Adipocyte (in vitro differentiated cells): ENCODE measurements at regions not wholly inside any gene's neighbourhood (a gene's known extent, or its start where the extent isn't known, plus 50 kb on each side); places are given as distances from the start of the nearest gene placed in this dataset.
A peak's percentile ranks its signal among the peaks of the same experiment; 100 is the strongest.

Experiments used
- DNase-seq: peaks from one replicate; pipeline ENCODE4 v3.0.0-alpha.2; 2015; ENCODE audit warnings: low read depth
- H3K27me3 ChIP-seq: replicated peaks from 2 replicates; pipeline ENCODE4 v1.7.0; 2013; ENCODE audit warnings: mild to moderate bottlenecking, low read length, moderate library complexity; ENCODE audit not compliant: control insufficient read depth, insufficient read depth
- H3K36me3 ChIP-seq: 2 replicates; pipeline ENCODE4 v1.7.0; 2013; ENCODE audit warnings: low read length, mild to moderate bottlenecking, moderate library complexity; ENCODE audit not compliant: control insufficient read depth, insufficient read depth, severe bottlenecking
- H3K4me1 ChIP-seq: 2 replicates; pipeline ENCODE4 v1.7.0; 2013; ENCODE audit warnings: mild to moderate bottlenecking, low read length, moderate library complexity; ENCODE audit not compliant: control insufficient read depth, insufficient read depth
- H3K4me3 ChIP-seq: 2 replicates; pipeline ENCODE4 v1.7.0; 2013; ENCODE audit warnings: mild to moderate bottlenecking, low read length, moderate library complexity
- H3K9ac ChIP-seq: 2 replicates; pipeline ENCODE4 v1.7.0; 2013; ENCODE audit warnings: mild to moderate bottlenecking, low read length, moderate library complexity
- H3K9me3 ChIP-seq: 2 replicates; pipeline ENCODE4 v1.7.0; 2013; ENCODE audit warnings: mild to moderate bottlenecking, low read length, moderate library complexity; ENCODE audit not compliant: control insufficient read depth

DNA sequence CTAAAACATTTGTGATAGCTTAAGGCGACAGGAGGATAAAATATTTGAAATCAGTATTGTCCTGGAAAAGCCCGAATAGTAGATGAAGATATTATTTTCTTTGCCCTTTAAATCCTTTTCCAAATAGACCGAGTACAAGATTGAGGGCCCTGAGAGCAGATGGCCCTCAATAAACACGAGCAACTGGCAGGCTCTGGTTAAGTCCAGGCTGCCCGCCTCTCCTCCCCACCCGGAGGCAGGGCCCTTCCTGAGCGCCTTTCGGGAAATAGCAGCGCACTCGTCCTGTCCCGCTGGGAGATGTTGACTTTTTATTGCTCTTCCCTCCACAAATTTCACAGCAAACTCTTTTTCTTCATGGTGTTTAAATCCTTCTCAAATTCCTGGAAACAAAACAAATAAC is 50.8 kb upstream of the MAX start:
- H3K9ac ChIP-seq = peak overlapping the region; percentile 30
- no peak overlapping the region for H3K4me3 ChIP-seq
- no peaks in the 10 kb centered on the region for H3K9me3 ChIP-seq
- no peaks in the 10 kb centered on the region for H3K36me3 ChIP-seq
- no peaks in the 10 kb centered on the region for H3K27me3 ChIP-seq
- peaks cover 16% of the 10 kb centered on the region for H3K4me1 ChIP-seq
- no peak for DNase-seq

DNA sequence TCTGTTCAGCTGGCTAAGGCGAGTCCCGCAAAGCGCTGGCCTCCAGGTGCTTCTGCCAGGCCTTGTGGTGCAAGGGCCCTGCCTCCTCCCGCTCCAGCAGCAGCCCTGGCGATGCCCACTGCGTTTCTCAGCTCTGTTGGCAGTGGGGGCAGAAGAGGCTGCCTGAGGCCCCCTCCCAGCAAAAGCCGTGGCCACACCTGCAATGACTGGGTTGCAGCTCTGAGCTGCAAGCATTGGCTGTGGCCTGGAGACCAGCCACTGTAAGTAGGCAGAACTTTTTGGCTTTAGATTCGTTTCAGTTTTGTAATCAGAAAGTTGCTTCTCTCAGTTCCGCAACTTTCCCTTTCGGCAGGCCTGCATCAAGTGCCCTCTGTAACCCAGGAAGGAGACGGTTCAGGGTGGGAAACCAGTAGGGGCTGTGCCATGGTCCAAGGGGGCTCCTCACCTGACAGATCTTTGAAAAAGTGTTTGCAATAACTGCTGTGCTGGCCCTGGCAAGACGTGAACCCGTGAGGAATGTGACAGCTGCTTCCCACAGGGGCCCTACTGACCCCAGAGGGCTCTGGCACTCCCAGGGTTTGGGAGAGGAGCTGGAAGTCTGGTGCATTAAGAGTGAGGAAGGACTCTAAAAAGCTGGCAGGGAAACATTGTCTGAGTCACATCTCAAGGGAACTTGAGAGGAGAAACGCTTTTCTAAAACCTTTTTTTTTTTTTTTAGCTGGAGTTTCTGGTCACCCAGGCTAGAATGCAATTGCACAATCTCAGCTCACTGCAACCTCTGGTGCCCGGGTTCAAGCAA is 54.5 kb upstream of the MAX start:
- Histone ChIP-seq H3K27me3 (no peaks in the 10 kb centered on the region), H3K36me3 (no peaks in the 10 kb centered on the region), H3K9ac (peak overlapping the region; percentile 85), H3K4me3 (peak overlapping the region; percentile 78), H3K4me1 (peaks cover 16% of the 10 kb centered on the region), H3K9me3 (no peaks in the 10 kb centered on the region)
- peak; percentile 84 for DNase-seq

GRCh38 chr14:65159281-65160062 is 57.2 kb upstream of the MAX start:
- H3K27me3 ChIP-seq = no peaks in the 10 kb centered on the region
- H3K4me1 ChIP-seq = peaks cover 16% of the 10 kb centered on the region
- no peak overlapping the region for H3K9ac ChIP-seq
- H3K9me3 ChIP-seq = no peaks in the 10 kb centered on the region
- DNase-seq = no peak
- H3K36me3 ChIP-seq = no peaks in the 10 kb centered on the region
- no peak overlapping the region for H3K4me3 ChIP-seq

GRCh38 chr14:65160091-65160490 is 57.8 kb upstream of the MAX start:
- Histone ChIP-seq H3K4me3 (no peak overlapping the region), H3K4me1 (peaks cover 16% of the 10 kb centered on the region), H3K36me3 (no peaks in the 10 kb centered on the region), H3K27me3 (no peaks in the 10 kb centered on the region), H3K9me3 (no peaks in the 10 kb centered on the region), H3K9ac (no peak overlapping the region)
- DNase-seq = no peak

GRCh38 chr14:65162031-65162430 is 59.7 kb upstream of the MAX start:
- DNase-seq = no peak
- H3K9me3 ChIP-seq = no peaks in the 10 kb centered on the region
- H3K4me3 ChIP-seq = no peak overlapping the region
- peaks cover 4% of the 10 kb centered on the region for H3K4me1 ChIP-seq
- no peaks in the 10 kb centered on the region for H3K27me3 ChIP-seq
- no peak overlapping the region for H3K9ac ChIP-seq
- H3K36me3 ChIP-seq = no peaks in the 10 kb centered on the region

DNA sequence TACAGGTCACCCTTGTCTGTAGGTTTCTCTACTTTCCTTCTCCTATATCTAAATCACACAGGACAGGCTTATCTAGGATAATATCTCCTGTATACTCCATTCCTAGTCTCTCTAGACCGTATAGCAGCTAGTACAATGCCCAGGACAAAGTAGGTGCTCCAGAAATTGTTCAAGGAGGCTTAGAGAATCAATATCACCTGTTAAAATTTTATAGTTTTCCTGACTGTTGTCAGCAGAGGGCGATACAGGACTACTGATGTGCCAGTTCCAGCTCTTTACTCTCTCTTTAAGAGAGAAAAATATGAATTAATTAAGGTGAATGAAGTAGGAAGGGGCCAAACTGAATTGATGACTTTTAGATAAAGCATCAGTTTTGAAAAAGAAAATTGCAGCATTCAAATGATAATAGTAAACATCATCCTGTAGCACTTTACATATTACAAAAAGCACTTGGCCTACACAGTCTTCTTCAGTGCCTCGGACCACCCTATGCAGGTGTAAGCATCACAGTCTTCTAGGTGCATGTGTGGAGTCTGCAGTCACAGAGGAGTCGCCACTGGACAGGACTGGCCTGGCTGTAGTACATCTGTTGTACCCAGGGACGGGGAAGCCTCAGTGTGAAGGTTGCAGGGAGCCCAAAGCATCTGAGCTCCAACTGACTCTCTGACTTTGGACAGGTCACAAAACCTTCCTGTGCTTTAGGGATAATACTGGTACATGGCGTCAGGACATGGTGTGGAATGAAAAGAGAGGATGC is 61.9 kb upstream of the MAX start:
- DNase-seq = peak; percentile 83
- H3K9me3 ChIP-seq = no peaks in the 10 kb centered on the region
- H3K9ac ChIP-seq = no peak overlapping the region
- peaks cover 4% of the 10 kb centered on the region for H3K4me1 ChIP-seq
- H3K4me3 ChIP-seq = no peak overlapping the region
- H3K27me3 ChIP-seq = no peaks in the 10 kb centered on the region
- H3K36me3 ChIP-seq = no peaks in the 10 kb centered on the region

DNA sequence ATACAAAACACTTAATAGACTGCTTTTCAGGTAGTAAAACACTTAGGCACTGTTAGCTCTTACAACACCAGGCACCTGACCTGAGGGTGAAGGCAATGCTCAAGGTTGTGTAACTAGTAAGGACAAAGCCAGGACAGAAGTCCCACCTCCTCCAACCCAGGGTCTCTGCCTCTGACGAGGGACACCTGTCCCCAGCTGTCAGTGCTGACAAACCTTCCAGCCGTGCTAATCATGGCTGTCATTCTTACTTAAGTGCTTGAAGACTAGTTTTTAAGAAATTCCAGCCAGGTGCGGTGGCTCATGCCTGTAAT is 62.5 kb upstream of the MAX start:
- H3K27me3 ChIP-seq = no peaks in the 10 kb centered on the region
- H3K4me1 ChIP-seq = peaks cover 10% of the 10 kb centered on the region
- no peak overlapping the region for H3K4me3 ChIP-seq
- DNase-seq = no peak
- no peaks in the 10 kb centered on the region for H3K36me3 ChIP-seq
- H3K9ac ChIP-seq = no peak overlapping the region
- H3K9me3 ChIP-seq = no peaks in the 10 kb centered on the region

DNA sequence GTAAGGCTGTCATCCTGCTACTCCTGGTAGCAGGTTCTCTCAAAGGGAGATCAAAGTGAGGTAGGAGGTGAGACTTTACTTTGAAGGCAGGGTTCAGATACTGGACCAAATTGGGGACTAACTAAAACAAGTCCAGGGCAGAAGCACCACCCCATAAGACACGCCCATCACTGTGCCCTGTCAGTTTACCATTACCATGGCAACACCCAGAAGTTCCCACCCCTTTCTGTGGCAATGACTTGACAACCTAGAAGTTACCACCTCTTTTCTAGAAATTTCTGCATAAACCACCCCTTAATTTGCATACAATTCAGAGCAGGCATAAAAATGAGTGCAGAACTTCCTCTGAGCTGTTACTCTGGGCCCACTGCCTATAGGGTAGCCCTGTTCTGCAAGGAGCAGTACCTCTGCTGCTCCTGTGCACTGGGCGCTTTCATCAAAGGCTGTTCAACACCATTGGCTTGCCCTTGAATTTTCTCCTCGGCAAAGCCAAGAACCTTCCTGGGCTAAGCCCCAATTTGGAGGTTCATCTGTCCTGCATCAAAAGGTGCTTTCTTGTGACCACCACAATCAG is 64.8 kb upstream of the MAX start:
- no peak for DNase-seq
- Histone ChIP-seq H3K9me3 (no peaks in the 10 kb centered on the region), H3K4me3 (no peak overlapping the region), H3K27me3 (no peaks in the 10 kb centered on the region), H3K36me3 (no peaks in the 10 kb centered on the region), H3K4me1 (peaks cover 21% of the 10 kb centered on the region), H3K9ac (no peak overlapping the region)

DNA sequence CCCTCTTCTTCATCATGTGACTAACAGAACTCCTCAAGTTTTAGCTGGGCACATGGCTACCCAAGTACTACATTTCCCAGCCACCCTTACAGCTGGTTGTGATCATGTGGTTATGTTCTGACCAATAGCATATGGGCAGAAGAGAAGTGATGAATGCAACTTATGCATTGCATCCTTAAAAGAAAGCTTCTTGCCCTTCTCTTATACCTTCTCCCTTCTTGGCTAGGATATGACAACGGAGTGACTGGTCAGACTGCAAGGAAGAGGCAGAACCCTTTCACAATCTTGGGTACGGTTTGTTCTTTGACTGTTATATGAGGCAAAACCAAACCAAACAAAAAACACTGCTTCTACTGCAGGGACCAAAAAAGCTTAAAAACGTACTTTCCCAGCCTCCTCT is 66.5 kb upstream of the MAX start:
- peak; percentile 29 for DNase-seq
- H3K9me3 ChIP-seq = no peaks in the 10 kb centered on the region
- H3K36me3 ChIP-seq = no peaks in the 10 kb centered on the region
- peaks cover 21% of the 10 kb centered on the region for H3K4me1 ChIP-seq
- peak overlapping the region; percentile 56 for H3K9ac ChIP-seq
- H3K27me3 ChIP-seq = no peaks in the 10 kb centered on the region
- peak overlapping the region; percentile 46 for H3K4me3 ChIP-seq

DNA sequence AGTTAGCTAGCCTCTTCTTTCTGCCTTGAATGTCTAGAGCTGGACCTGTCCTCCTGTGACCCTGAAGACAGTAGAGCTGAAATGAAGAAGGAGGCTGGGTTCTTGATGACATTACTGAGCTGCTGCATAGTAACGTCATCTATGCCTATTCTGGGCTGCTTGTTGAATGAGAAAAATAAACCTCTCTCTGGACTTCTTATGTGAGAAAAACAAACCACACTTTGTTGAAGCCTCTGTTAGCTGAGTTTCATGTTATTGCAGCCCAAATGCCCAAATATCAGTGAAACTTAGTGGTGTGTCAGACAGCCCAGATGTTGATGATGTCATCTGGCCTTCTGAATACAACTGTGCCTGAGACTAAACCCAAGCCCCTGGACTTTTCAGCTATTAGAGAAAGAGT is 67.0 kb upstream of the MAX start:
- no peaks in the 10 kb centered on the region for H3K9me3 ChIP-seq
- peak overlapping the region; percentile 46 for H3K4me3 ChIP-seq
- peak overlapping the region; percentile 56 for H3K9ac ChIP-seq
- H3K36me3 ChIP-seq = no peaks in the 10 kb centered on the region
- DNase-seq = peak; percentile 48
- H3K4me1 ChIP-seq = peaks cover 21% of the 10 kb centered on the region
- H3K27me3 ChIP-seq = no peaks in the 10 kb centered on the region

DNA sequence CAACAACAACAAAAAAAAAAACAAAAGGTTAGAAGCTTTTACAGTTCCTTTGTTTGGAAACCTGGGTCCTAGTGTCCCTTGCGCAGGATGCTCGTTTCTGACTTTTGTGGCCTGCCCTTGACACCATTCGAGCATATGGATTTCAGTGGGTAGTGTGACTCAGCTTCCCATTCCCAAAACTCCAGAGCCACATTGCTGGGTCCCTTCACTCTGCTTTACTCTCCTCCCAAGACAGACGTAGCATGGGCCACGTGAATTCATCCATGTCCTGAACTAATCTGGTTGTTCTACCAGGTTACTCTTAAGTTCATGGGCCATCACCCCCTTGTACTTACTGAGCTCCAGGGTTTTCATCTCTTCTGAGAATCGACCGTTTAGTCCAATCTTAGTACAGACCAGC is 68.0 kb upstream of the MAX start:
- Histone ChIP-seq H3K9me3 (no peaks in the 10 kb centered on the region), H3K4me3 (peak overlapping the region; percentile 74), H3K9ac (peak overlapping the region; percentile 53), H3K36me3 (no peaks in the 10 kb centered on the region), H3K4me1 (peaks cover 21% of the 10 kb centered on the region), H3K27me3 (no peaks in the 10 kb centered on the region)
- no peak for DNase-seq
